Trophoblast cell (in vitro differentiated cells and primary cell): ENCODE measurements at regions not wholly inside any gene's neighbourhood (a gene's known extent, or its start where the extent isn't known, plus 50 kb on each side); places are given as distances from the start of the nearest gene placed in this dataset.
A peak's percentile ranks its signal among the peaks of the same experiment; 100 is the strongest.

Experiments used
- DNase-seq, 2 donors: peaks; one replicate each; pipeline ENCODE4 v3.0.0-alpha.2; 2016
- H2AFZ ChIP-seq: 2 replicates; pipeline ENCODE4 v1.6.1; 2013; ENCODE audit warnings: low read length, moderate library complexity, mild to moderate bottlenecking; ENCODE audit not compliant: insufficient read depth, poor library complexity
- H2AK5ac ChIP-seq: 2 replicates; pipeline ENCODE4 v1.6.1; 2013; ENCODE audit warnings: mild to moderate bottlenecking, low read length
- H2BK120ac ChIP-seq: 2 replicates; pipeline ENCODE4 v1.6.1; 2013; ENCODE audit warnings: low read length, mild to moderate bottlenecking, moderate library complexity; ENCODE audit not compliant: insufficient read depth, poor library complexity
- H2BK12ac ChIP-seq: 2 replicates; pipeline ENCODE4 v1.6.1; 2013; ENCODE audit warnings: mild to moderate bottlenecking, low read length, moderate library complexity
- H2BK5ac ChIP-seq: 2 replicates; pipeline ENCODE4 v1.6.1; 2013; ENCODE audit warnings: low read length, low read depth, moderate library complexity, mild to moderate bottlenecking; ENCODE audit not compliant: poor library complexity
- H3K14ac ChIP-seq: 2 replicates; pipeline ENCODE4 v1.6.1; 2013; ENCODE audit warnings: mild to moderate bottlenecking, low read length
- H3K18ac ChIP-seq: 2 replicates; pipeline ENCODE4 v1.6.1; 2013; ENCODE audit warnings: mild to moderate bottlenecking, low read length
- H3K23ac ChIP-seq: 2 replicates; pipeline ENCODE4 v1.6.1; 2013; ENCODE audit warnings: low read length
- H3K27ac ChIP-seq: 2 replicates; pipeline ENCODE4 v1.5.1; 2013; ENCODE audit warnings: low read depth, mild to moderate bottlenecking, inconsistent platforms, low read length, moderate library complexity
- H3K27me3 ChIP-seq: 2 replicates; pipeline ENCODE4 v1.6.1; 2013; ENCODE audit warnings: inconsistent platforms, mild to moderate bottlenecking, low read length, moderate library complexity; ENCODE audit not compliant: insufficient read depth
- H3K36me3 ChIP-seq, 2 experiments: 1 replicate in 1 of 2; 2 replicates in 1 of 2; pipeline ENCODE4 v1.6.1; 2013; ENCODE audit warnings: low read length in 2 of 2, mild to moderate bottlenecking in 2 of 2, moderate library complexity in 1 of 2; ENCODE audit not compliant: insufficient read depth in 2 of 2, control insufficient read depth in 1 of 2
- H3K4ac ChIP-seq: 2 replicates; pipeline ENCODE4 v1.6.1; 2013; ENCODE audit warnings: low read depth, mild to moderate bottlenecking, low read length, moderate library complexity
- H3K4me1 ChIP-seq, 2 experiments: 1 replicate in 1 of 2; 2 replicates in 1 of 2; pipeline ENCODE4 v1.6.1; 2013; ENCODE audit warnings: low read length in 2 of 2, mild to moderate bottlenecking in 2 of 2, moderate library complexity in 1 of 2; ENCODE audit not compliant: insufficient read depth in 2 of 2, control insufficient read depth in 1 of 2
- H3K4me2 ChIP-seq: 2 replicates; pipeline ENCODE4 v1.6.1; 2013; ENCODE audit warnings: inconsistent platforms, mild to moderate bottlenecking, low read length, moderate library complexity
- H3K4me3 ChIP-seq: 2 replicates; pipeline ENCODE4 v1.5.1; 2013; ENCODE audit warnings: mild to moderate bottlenecking, low read depth, low read length, inconsistent platforms
- H3K79me1 ChIP-seq: one replicate; pipeline ENCODE4 v1.6.1; 2013; ENCODE audit warnings: low read length
- H3K79me2 ChIP-seq: 2 replicates; pipeline ENCODE4 v1.6.1; 2013; ENCODE audit warnings: low read length, mild to moderate bottlenecking; ENCODE audit not compliant: control insufficient read depth, insufficient read depth, poor library complexity
- H3K9ac ChIP-seq: 2 replicates; pipeline ENCODE4 v1.6.1; 2013; ENCODE audit warnings: mild to moderate bottlenecking, low read length
- H3K9me3 ChIP-seq: 2 replicates; pipeline ENCODE4 v1.6.1; 2013; ENCODE audit warnings: low read depth, mild to moderate bottlenecking, control low read depth, inconsistent platforms, low read length; ENCODE audit not compliant: insufficient read depth
- H4K12ac ChIP-seq: 2 replicates; pipeline ENCODE4 v1.6.1; 2013; ENCODE audit warnings: low read depth, mild to moderate bottlenecking, low read length, moderate library complexity
- H4K8ac ChIP-seq: 2 replicates; pipeline ENCODE4 v1.6.1; 2013; ENCODE audit warnings: low read depth, mild to moderate bottlenecking, low read length, moderate library complexity
- H4K91ac ChIP-seq: one replicate; pipeline ENCODE4 v1.6.1; 2013; ENCODE audit warnings: low read depth, mild to moderate bottlenecking, low read length, moderate library complexity
- WGBS: extraction: QIAGEN DNeasy Blood & Tissue Kit; methylation state at CpG from one replicate; pipeline ENCODE4 v1.1.7; 2013; ENCODE audit warnings: missing lambda C conversion rate; ENCODE audit not compliant: insufficient read length, insufficient coverage; ENCODE audit errors: extremely low coverage; 5-methylcytosine and 5-hydroxymethylcytosine counted together

- WGBS = no CpG with 5 or more reads among the region's 9 CpGs
- H3K79me2 ChIP-seq = no peaks in the 10 kb centered on the region
- H4K91ac ChIP-seq = no peak overlapping the region
- H2BK120ac ChIP-seq = no peak overlapping the region
- DNase-seq = no peak
- peaks cover 5% of the 10 kb centered on the region for H3K9me3 ChIP-seq
- H3K9ac ChIP-seq = no peak overlapping the region
- H3K79me1 ChIP-seq = no peaks in the 10 kb centered on the region
- H3K18ac ChIP-seq = no peak overlapping the region
- no peak overlapping the region for H3K4me3 ChIP-seq
- H3K4me2 ChIP-seq = no peak overlapping the region
- H3K23ac ChIP-seq = no peak overlapping the region
- no peak overlapping the region for H2BK5ac ChIP-seq
- H3K36me3 ChIP-seq = no peaks in the 10 kb centered on the region
- H3K14ac ChIP-seq = no peak overlapping the region
- H2BK12ac ChIP-seq = no peak overlapping the region
- no peak overlapping the region for H4K8ac ChIP-seq
- no peak overlapping the region for H4K12ac ChIP-seq
- no peak overlapping the region for H2AK5ac ChIP-seq
- no peak overlapping the region for H2AFZ ChIP-seq
- no peaks in the 10 kb centered on the region for H3K27me3 ChIP-seq
- no peaks in the 10 kb centered on the region for H3K4me1 ChIP-seq
- H3K27ac ChIP-seq = no peak overlapping the region
- no peak overlapping the region for H3K4ac ChIP-seq
Observed at GRCh38 chr13:111459803-111460547, 139.5 kb downstream of the TEX29 start.

DNA sequence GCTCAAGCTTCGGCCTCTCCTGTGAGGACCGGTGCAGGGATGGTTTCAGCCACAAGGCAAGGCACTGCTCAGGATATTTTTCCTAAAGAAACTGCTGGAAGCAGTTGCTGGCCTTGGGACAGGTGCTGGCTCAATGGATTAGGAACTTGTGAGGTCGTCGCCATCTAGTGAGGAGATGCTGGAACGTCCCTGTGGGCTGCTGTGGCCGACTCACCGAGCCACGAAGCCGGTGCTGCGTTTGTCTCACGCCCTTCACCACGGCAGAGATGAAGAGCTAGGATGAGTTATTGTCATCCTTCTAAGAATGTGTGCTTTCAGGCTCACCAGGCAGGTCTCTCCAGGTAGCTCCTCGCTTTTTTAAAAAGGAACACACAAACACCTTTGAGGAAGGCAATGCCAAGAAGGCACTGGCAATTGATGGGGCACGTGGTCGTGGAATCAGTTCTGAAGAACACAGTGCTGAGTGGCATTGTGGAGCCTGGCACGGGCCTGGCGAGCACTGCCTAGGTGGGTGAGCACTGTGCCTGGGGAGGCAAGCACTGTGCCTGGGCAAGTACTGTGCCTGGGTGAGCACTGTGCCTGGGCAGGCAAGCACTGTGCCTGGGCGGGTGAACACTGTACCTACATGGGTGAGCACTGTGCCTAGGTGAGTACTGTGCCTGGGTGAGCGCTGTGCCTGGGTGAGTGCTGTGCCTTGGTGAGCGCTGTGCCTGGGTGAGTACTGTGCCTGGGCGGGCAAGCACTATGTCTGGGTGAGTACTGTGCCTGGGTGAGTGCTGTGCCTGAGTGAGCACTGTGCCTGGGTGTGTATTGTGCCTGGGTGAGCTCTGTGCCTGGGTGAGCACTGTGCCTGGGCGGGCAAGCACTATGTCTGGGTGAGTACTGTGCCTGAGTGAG lies 140.4 kb downstream of the TEX29 start:
- no peaks in the 10 kb centered on the region for H3K36me3 ChIP-seq
- H2BK12ac ChIP-seq = no peak overlapping the region
- H3K79me1 ChIP-seq = no peaks in the 10 kb centered on the region
- H2AFZ ChIP-seq = no peak overlapping the region
- no CpG with 5 or more reads among the region's 22 CpGs for WGBS
- H4K8ac ChIP-seq = no peak overlapping the region
- H3K4me1 ChIP-seq = no peaks in the 10 kb centered on the region
- no peak overlapping the region for H4K91ac ChIP-seq
- H3K9me3 ChIP-seq = peaks cover 5% of the 10 kb centered on the region
- no peak overlapping the region for H2BK120ac ChIP-seq
- no peak overlapping the region for H3K4ac ChIP-seq
- peak overlapping the region; percentile 49 for H3K4me3 ChIP-seq
- H3K27ac ChIP-seq = no peak overlapping the region
- no peak overlapping the region for H2AK5ac ChIP-seq
- H3K79me2 ChIP-seq = no peaks in the 10 kb centered on the region
- no peak overlapping the region for H3K18ac ChIP-seq
- H3K14ac ChIP-seq = no peak overlapping the region
- H3K4me2 ChIP-seq = no peak overlapping the region
- no peak overlapping the region for H3K9ac ChIP-seq
- H3K23ac ChIP-seq = no peak overlapping the region
- no peak overlapping the region for H2BK5ac ChIP-seq
- peak; percentile 20 to 59 for DNase-seq
- no peaks in the 10 kb centered on the region for H3K27me3 ChIP-seq
- no peak overlapping the region for H4K12ac ChIP-seq

GRCh38 chr13:111461445-111462149 lies 141.2 kb downstream of the TEX29 start:
- Histone ChIP-seq H3K27me3 (no peaks in the 10 kb centered on the region), H3K4me2 (no peak overlapping the region), H3K27ac (no peak overlapping the region), H3K36me3 (no peaks in the 10 kb centered on the region), H2AK5ac (no peak overlapping the region), H3K4ac (no peak overlapping the region), H3K14ac (no peak overlapping the region), H2AFZ (no peak overlapping the region), H3K79me1 (no peaks in the 10 kb centered on the region), H3K23ac (no peak overlapping the region), H4K8ac (no peak overlapping the region), H4K12ac (no peak overlapping the region), H3K79me2 (no peaks in the 10 kb centered on the region), H3K4me3 (no peak overlapping the region), H3K4me1 (no peaks in the 10 kb centered on the region), H3K18ac (no peak overlapping the region), H2BK120ac (no peak overlapping the region), H2BK12ac (no peak overlapping the region), H3K9ac (no peak overlapping the region), H4K91ac (no peak overlapping the region), H3K9me3 (peaks cover 2% of the 10 kb centered on the region), H2BK5ac (no peak overlapping the region)
- DNase-seq = no peak
- WGBS = no CpG with 5 or more reads among the region's 15 CpGs

DNA sequence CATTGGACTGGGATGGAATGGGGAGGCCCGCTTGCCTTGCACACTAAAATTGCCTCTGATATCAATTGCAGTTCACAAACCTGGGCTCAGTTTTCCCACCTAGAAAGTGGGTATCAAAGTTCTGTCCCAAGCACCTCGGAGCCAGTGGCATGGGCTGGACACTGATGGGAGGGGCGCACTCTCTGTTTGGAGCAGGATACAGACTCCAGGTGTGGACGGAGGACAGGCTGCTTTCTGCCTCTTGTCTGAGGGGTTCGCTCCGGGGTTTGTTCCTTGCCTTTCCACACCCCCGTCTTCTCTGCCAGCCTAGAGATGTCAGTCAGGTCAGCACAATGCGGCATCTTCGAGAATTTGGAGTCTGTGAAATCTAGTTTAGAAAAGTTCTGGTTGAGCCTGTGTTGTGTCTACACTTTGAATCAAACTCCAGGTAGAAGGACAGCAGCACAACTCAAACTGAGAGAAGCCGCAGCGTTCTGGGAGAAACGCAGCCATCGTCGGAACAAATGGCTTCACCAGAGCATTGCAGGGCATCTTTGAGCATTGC lies 141.9 kb downstream of the TEX29 start:
- Histone ChIP-seq H3K18ac (no peak overlapping the region), H2BK12ac (no peak overlapping the region), H3K27me3 (no peaks in the 10 kb centered on the region), H4K91ac (no peak overlapping the region), H2BK5ac (no peak overlapping the region), H3K4me2 (no peak overlapping the region), H3K9ac (no peak overlapping the region), H3K23ac (no peak overlapping the region), H3K4me1 (no peaks in the 10 kb centered on the region), H3K4ac (no peak overlapping the region), H3K79me2 (no peaks in the 10 kb centered on the region), H2AK5ac (no peak overlapping the region), H2AFZ (no peak overlapping the region), H3K9me3 (peaks cover 2% of the 10 kb centered on the region), H4K12ac (no peak overlapping the region), H4K8ac (no peak overlapping the region), H3K79me1 (no peaks in the 10 kb centered on the region), H3K36me3 (no peaks in the 10 kb centered on the region), H3K27ac (no peak overlapping the region), H2BK120ac (no peak overlapping the region), H3K4me3 (no peak overlapping the region), H3K14ac (no peak overlapping the region)
- DNase-seq = no peak
- WGBS = no CpG with 5 or more reads among the region's 14 CpGs
